Lung (tissue), 11 donors: ENCODE measurements at regions not wholly inside any gene's neighbourhood (a gene's known extent, or its start where the extent isn't known, plus 50 kb on each side); places are given as distances from the start of the nearest gene placed in this dataset.

Experiments used
- ATAC-seq: fragments of 200-7000 bp; cut with Tn5 transposase; one replicate; pipeline ENCODE4 v1.9.1; 2020; ENCODE audit warnings: moderate number of reproducible peaks; ENCODE audit not compliant: insufficient read depth, low FRiP score
- DNase-seq, 3 donors: peaks; one replicate each; pipeline ENCODE4 v3.0.0-alpha.2; 2013 to 2017
- H3K27ac ChIP-seq, 2 donors: one replicate each; pipeline ENCODE4 v1.5.1; 2013; ENCODE audit warnings: mild to moderate bottlenecking in 2 of 2, moderate library complexity in 2 of 2, control low read depth in 1 of 2, inconsistent platforms in 1 of 2, low read depth in 1 of 2, low read length in 1 of 2
- H3K27me3 ChIP-seq, 3 donors: one replicate each; pipeline ENCODE4 v1.5.1; 2013; ENCODE audit warnings: low read length in 2 of 3; ENCODE audit not compliant: control insufficient read depth in 3 of 3, insufficient read depth in 3 of 3
- H3K36me3 ChIP-seq, 4 donors: one replicate each; pipeline ENCODE4 v1.5.1; 2013; ENCODE audit warnings: low read length in 4 of 4, mild to moderate bottlenecking in 1 of 4, moderate library complexity in 1 of 4; ENCODE audit not compliant: control insufficient read depth in 4 of 4, insufficient read depth in 4 of 4
- H3K4me1 ChIP-seq, 5 donors: one replicate each; pipeline ENCODE4 v1.5.1; 2013; ENCODE audit warnings: low read length in 5 of 5, mild to moderate bottlenecking in 2 of 5, moderate library complexity in 1 of 5; ENCODE audit not compliant: control insufficient read depth in 5 of 5, insufficient read depth in 5 of 5
- H3K4me3 ChIP-seq: one replicate; pipeline ENCODE4 v1.5.1; 2013; ENCODE audit warnings: mild to moderate bottlenecking, control low read depth, moderate library complexity
- H3K9ac ChIP-seq, 2 donors: one replicate each; pipeline ENCODE4 v1.5.1; 2013; ENCODE audit warnings: low read length in 2 of 2, control low read depth in 1 of 2; ENCODE audit not compliant: insufficient read depth in 1 of 2
- H3K9me3 ChIP-seq, 4 donors: one replicate each; pipeline ENCODE4 v1.5.1; 2013; ENCODE audit warnings: low read length in 3 of 4, mild to moderate bottlenecking in 1 of 4, moderate library complexity in 1 of 4; ENCODE audit not compliant: control insufficient read depth in 4 of 4, insufficient read depth in 3 of 4
- CTCF ChIP-seq: IDR thresholded peaks from 2 replicates; pipeline ENCODE4 v1.5.1; 2012; ENCODE audit warnings: mild to moderate bottlenecking; ENCODE audit errors: control extremely low read depth, extremely low read depth
- whole genome bisulfite sequencing, 2 donors: extraction: QIAGEN DNeasy Blood & Tissue Kit; methylation state at CpG; one replicate each; pipeline ENCODE4 v1.1.7; 2013; 5-methylcytosine and 5-hydroxymethylcytosine counted together
- donor health status: control.
- donor health status: control.
- donor health status: Bipolar disorder and iron deficiency.
- donor health status: healthy.
- donor health status: DM: yes; HTN: yes; CAD: no.

- Histone ChIP-seq H3K9ac (peak overlapping the region in 1 of 2 donors; percentile 28), H3K36me3 (no peaks in the 10 kb centered on the region), H3K4me3 (no peak overlapping the region), H3K27me3 (peaks cover 3 to 29% (median 13%) of the 10 kb centered on the region in 3 donors), H3K9me3 (peaks cover 0 to 3% (median 0%) of the 10 kb centered on the region in 4 donors), H3K27ac (no peak overlapping the region), H3K4me1 (peaks cover 0 to 6% (median 4%) of the 10 kb centered on the region in 5 donors)
- DNase-seq (peak; percentile 66 to 78 (median 73)), ATAC-seq (no peak)
- no peak for TF ChIP-seq CTCF
- WGBS, 2 donors = 9% methylated on average over 40 of the region's 40 CpGs
Measured at GRCh38 chr9:113687680-113688371, 188.3 kb upstream of the ZNF618 start.

GRCh38 chr9:113690055-113690740 lies 185.9 kb upstream of the ZNF618 start:
- Histone ChIP-seq H3K9me3 (peaks cover 0 to 4% (median 0%) of the 10 kb centered on the region in 4 donors), H3K4me1 (peaks cover 0 to 6% (median 4%) of the 10 kb centered on the region in 5 donors), H3K9ac (no peak overlapping the region), H3K27me3 (peaks cover 3 to 29% (median 13%) of the 10 kb centered on the region in 3 donors), H3K4me3 (no peak overlapping the region), H3K36me3 (no peaks in the 10 kb centered on the region), H3K27ac (no peak overlapping the region)
- DNase-seq = no peak
- ATAC-seq = no peak
- 61 to 73% methylated on average over 11 of the region's 11 CpGs for WGBS, 2 donors
- no peak for TF ChIP-seq CTCF

GRCh38 chr9:113692256-113692655 lies 183.9 kb upstream of the ZNF618 start:
- peaks cover 3 to 19% (median 10%) of the 10 kb centered on the region in 3 donors for H3K27me3 ChIP-seq
- peaks cover 0 to 6% (median 4%) of the 10 kb centered on the region in 5 donors for H3K4me1 ChIP-seq
- no peak overlapping the region for H3K27ac ChIP-seq
- H3K4me3 ChIP-seq = no peak overlapping the region
- no peaks in the 10 kb centered on the region for H3K36me3 ChIP-seq
- ATAC-seq = no peak
- WGBS, 2 donors = 88 to 91% methylated on average over 2 of the region's 2 CpGs
- no peak for TF ChIP-seq CTCF
- no peak for DNase-seq
- no peak overlapping the region for H3K9ac ChIP-seq
- H3K9me3 ChIP-seq = peaks cover 0 to 8% (median 0%) of the 10 kb centered on the region in 4 donors
